AG04449 (cell line): ENCODE measurements at regions not wholly inside any gene's neighbourhood (a gene's known extent, or its start where the extent isn't known, plus 50 kb on each side); places are given as distances from the start of the nearest gene placed in this dataset.

ENCODE experiments used
- CTCF ChIA-PET: fragments of 350-600 bp; formaldehyde crosslinking; extraction: SDS; loops from one replicate; lab custom pipeline; 2021; ENCODE audit warnings: antibody characterized with exemption; lab: Yijun Ruan, JAX
- POLR2A ChIA-PET: fragments of 400-600, 350-600 bp; formaldehyde crosslinking; extraction: SDS; loops from one replicate; lab custom pipeline; 2020; ENCODE audit warnings: antibody characterized with exemption, inconsistent platforms; lab: Yijun Ruan, JAX
- DNase-seq: peaks from one replicate; pipeline ENCODE4 v3.0.0-alpha.2; 2010; ENCODE audit warnings: low read depth, low spot score
- H3K4me3 ChIP-seq: 2 replicates; pipeline ENCODE4 v1.5.1; 2011; ENCODE audit warnings: low read depth, mild to moderate bottlenecking, control low read depth, low read length
- CTCF ChIP-seq: IDR thresholded peaks from one replicate; pipeline ENCODE4 v1.5.1; 2011; ENCODE audit warnings: mild to moderate bottlenecking, moderate library complexity, low read length, control low read depth, inconsistent platforms; ENCODE audit not compliant: insufficient read depth; ENCODE audit errors: missing control alignments

GRCh38 chr7:90111-91063 lies 102.0 kb upstream of the FAM20C start:
- TF ChIP-seq CTCF = no peak
- ChIA-PET POLR2A (interaction anchor here (1.3 kb wide), 1 partner anchor 11 kb away, joined by 3 read pairs; no protein-coding TSS in a partner anchor), CTCF (interaction anchor here (0.8 kb wide), 1 partner anchor 27 kb away, joined by 3 read pairs; no protein-coding TSS in a partner anchor)
- H3K4me3 ChIP-seq = peak overlapping the region; percentile 15
- DNase-seq = peak; percentile 56

GRCh38 chr7:91396-92175 lies 100.8 kb upstream of the FAM20C start:
- CTCF ChIA-PET = no interaction called here
- TF ChIP-seq CTCF = no peak
- POLR2A ChIA-PET = no interaction called here
- no peak overlapping the region for H3K4me3 ChIP-seq
- DNase-seq = no peak

- POLR2A ChIA-PET = no interaction called here
- no peak overlapping the region for H3K4me3 ChIP-seq
- CTCF ChIA-PET = no interaction called here
- no peak for TF ChIP-seq CTCF
- DNase-seq = no peak
Observed at GRCh38 chr7:92231-92674, 100.1 kb upstream of the FAM20C start.

- CTCF ChIA-PET = no interaction called here
- POLR2A ChIA-PET = no interaction called here
- H3K4me3 ChIP-seq = no peak overlapping the region
- DNase-seq = no peak
- TF ChIP-seq CTCF = no peak
Observed at GRCh38 chr7:92888-93672, 99.3 kb upstream of the FAM20C start.

- POLR2A ChIA-PET = no interaction called here
- no peak overlapping the region for H3K4me3 ChIP-seq
- CTCF ChIA-PET = no interaction called here
- TF ChIP-seq CTCF = no peak
- no peak for DNase-seq
Observed at GRCh38 chr7:94251-94801, 98.0 kb upstream of the FAM20C start.
